OCI-LY1 (cell line): ENCODE measurements at regions not wholly inside any gene's neighbourhood (a gene's known extent, or its start where the extent isn't known, plus 50 kb on each side); places are given as distances from the start of the nearest gene placed in this dataset.
"Not testable (repeated sequence)": the region's sequence is repeated elsewhere in the genome, so short reads cannot be mapped to it uniquely, and the experiment has no call there.

ENCODE experiments used
- H2AFZ ChIP-seq: fragments of 200-600 bp; sonication (generic), shearing (Covaris generic); 2 replicates; pipeline ENCODE4 v1.6.0; 2014; ENCODE audit warnings: antibody characterized with exemption, mild to moderate bottlenecking, low read length
- H3F3A ChIP-seq: fragments of 200-600 bp; sonication (generic), shearing (Covaris generic); 2 replicates; pipeline ENCODE4 v1.6.0; 2014; ENCODE audit warnings: mild to moderate bottlenecking, antibody characterized with exemption, low read length, moderate library complexity; ENCODE audit not compliant: insufficient read depth
- H3K27ac ChIP-seq: fragments of 200-600 bp; sonication (generic); 2 replicates; pipeline ENCODE4 v1.5.1; 2014; ENCODE audit warnings: low read length, mixed run types, mild to moderate bottlenecking, low read depth; ENCODE audit not compliant: poor library complexity, severe bottlenecking
- H3K27me3 ChIP-seq: fragments of 200-600 bp; sonication (generic); 2 replicates; pipeline ENCODE4 v1.6.0; 2014; ENCODE audit warnings: antibody characterized with exemption, mild to moderate bottlenecking, low read length, moderate library complexity; ENCODE audit not compliant: insufficient read depth
- H3K36me3 ChIP-seq: fragments of 200-600 bp; sonication (generic); 2 replicates; pipeline ENCODE4 v1.6.1; 2014; ENCODE audit warnings: mild to moderate bottlenecking, antibody characterized with exemption, low read length, moderate library complexity, mixed read lengths; ENCODE audit not compliant: insufficient read depth
- H3K4me1 ChIP-seq: fragments of 200-600 bp; sonication (generic); 2 replicates; pipeline ENCODE4 v1.5.1; 2014; ENCODE audit warnings: mild to moderate bottlenecking, low read length, moderate library complexity; ENCODE audit not compliant: insufficient read depth, severe bottlenecking
- H3K4me2 ChIP-seq: fragments of 200-600 bp; sonication (generic), shearing (Covaris generic); 2 replicates; pipeline ENCODE4 v1.6.1; 2014; ENCODE audit warnings: low read length
- H3K4me3 ChIP-seq: fragments of 200-600 bp; sonication (generic); 2 replicates; pipeline ENCODE4 v1.5.1; 2014; ENCODE audit warnings: low read length, low read depth, mild to moderate bottlenecking, mixed read lengths; ENCODE audit not compliant: poor library complexity, severe bottlenecking
- H3K79me2 ChIP-seq: fragments of 200-600 bp; shearing (Covaris generic); 2 replicates; pipeline ENCODE4 v1.6.1; 2016; ENCODE audit warnings: mixed run types, low read length, mixed read lengths; ENCODE audit not compliant: insufficient read depth
- H3K9ac ChIP-seq: fragments of 200-600 bp; sonication (generic), shearing (Covaris generic); 2 replicates; pipeline ENCODE4 v1.6.1; 2014; ENCODE audit warnings: mild to moderate bottlenecking, low read length, mixed read lengths
- H3K9me2 ChIP-seq: fragments of 200-600 bp; sonication (generic), shearing (Covaris generic); 2 replicates; pipeline ENCODE4 v1.6.1; 2014; ENCODE audit warnings: low read depth, mild to moderate bottlenecking, low read length, mixed read lengths
- H3K9me3 ChIP-seq: fragments of 200-600 bp; shearing (Covaris generic); 2 replicates; pipeline ENCODE4 v1.6.1; 2014; ENCODE audit warnings: low read length, mixed read lengths
- H4K20me1 ChIP-seq: fragments of 200-600 bp; sonication (generic), shearing (Covaris generic); 2 replicates; pipeline ENCODE4 v1.6.0; 2016; ENCODE audit warnings: mild to moderate bottlenecking, low read length; ENCODE audit not compliant: insufficient read depth
- EZH2 ChIP-seq: fragments of 200-600 bp; sonication (generic), shearing (Covaris generic); IDR thresholded peaks from 2 replicates; pipeline ENCODE4 v1.8.0; 2017; ENCODE audit warnings: borderline replicate concordance, mixed run types, mild to moderate bottlenecking, antibody characterized with exemption, low read length, moderate library complexity, mixed read lengths
- TF ChIP-seq, protein P1 (sequence below): fragments of 200-600 bp; sonication (generic), shearing (Covaris generic); IDR thresholded peaks from 2 replicates; pipeline ENCODE4 v1.5.1; 2017; ENCODE audit warnings: mild to moderate bottlenecking, antibody characterized with exemption, low read length, moderate library complexity, mixed read lengths

- Histone ChIP-seq H3K9ac (no peak overlapping the region), H3K27me3 (no peaks in the 10 kb centered on the region), H3K9me3 (no peaks in the 10 kb centered on the region), H4K20me1 (no peaks in the 10 kb centered on the region), H3K27ac (no peak overlapping the region), H3K79me2 (no peaks in the 10 kb centered on the region), H2AFZ (no peak overlapping the region), H3K4me3 (no peak overlapping the region), H3K4me1 (no peaks in the 10 kb centered on the region), H3F3A (no peaks in the 10 kb centered on the region), H3K4me2 (no peak overlapping the region), H3K36me3 (no peaks in the 10 kb centered on the region), H3K9me2 (no peaks in the 10 kb centered on the region)
- no peak for TF ChIP-seq EZH2
- TF ChIP-seq, protein P1, sequence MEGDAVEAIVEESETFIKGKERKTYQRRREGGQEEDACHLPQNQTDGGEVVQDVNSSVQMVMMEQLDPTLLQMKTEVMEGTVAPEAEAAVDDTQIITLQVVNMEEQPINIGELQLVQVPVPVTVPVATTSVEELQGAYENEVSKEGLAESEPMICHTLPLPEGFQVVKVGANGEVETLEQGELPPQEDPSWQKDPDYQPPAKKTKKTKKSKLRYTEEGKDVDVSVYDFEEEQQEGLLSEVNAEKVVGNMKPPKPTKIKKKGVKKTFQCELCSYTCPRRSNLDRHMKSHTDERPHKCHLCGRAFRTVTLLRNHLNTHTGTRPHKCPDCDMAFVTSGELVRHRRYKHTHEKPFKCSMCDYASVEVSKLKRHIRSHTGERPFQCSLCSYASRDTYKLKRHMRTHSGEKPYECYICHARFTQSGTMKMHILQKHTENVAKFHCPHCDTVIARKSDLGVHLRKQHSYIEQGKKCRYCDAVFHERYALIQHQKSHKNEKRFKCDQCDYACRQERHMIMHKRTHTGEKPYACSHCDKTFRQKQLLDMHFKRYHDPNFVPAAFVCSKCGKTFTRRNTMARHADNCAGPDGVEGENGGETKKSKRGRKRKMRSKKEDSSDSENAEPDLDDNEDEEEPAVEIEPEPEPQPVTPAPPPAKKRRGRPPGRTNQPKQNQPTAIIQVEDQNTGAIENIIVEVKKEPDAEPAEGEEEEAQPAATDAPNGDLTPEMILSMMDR, result no peak
These were observed 236.8 kb upstream of the CNR1 start for GRCh38 chr6:88402909-88403308.

DNA sequence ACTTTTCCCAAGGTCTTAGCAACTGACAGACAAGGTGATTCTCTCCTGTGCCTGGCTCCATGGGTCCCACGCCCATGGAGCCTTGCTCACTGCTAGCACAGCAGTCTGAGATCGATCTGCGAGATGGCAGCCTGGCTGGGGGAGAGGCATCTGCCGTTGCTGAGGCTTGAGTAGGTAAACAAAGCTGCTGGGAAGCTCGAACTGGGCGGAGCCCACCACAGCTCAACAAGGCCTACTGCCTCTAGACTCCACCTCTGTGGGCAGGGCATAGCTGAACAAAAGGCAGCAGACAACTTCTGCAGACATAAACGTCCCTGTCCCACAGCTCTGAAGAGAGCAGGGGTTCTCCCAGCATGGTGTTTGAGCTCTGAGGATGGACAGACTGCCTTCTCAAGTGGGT lies 224.9 kb upstream of the CNR1 start:
- H3K4me1 ChIP-seq, H3F3A ChIP-seq, H3K27ac ChIP-seq, H3K79me2 ChIP-seq, H3K9me3 ChIP-seq, H3K36me3 ChIP-seq, H3K4me3 ChIP-seq, H2AFZ ChIP-seq, H3K9me2 ChIP-seq, H3K4me2 ChIP-seq, H4K20me1 ChIP-seq, H3K27me3 ChIP-seq, H3K9ac ChIP-seq: not testable (repeated sequence)

DNA sequence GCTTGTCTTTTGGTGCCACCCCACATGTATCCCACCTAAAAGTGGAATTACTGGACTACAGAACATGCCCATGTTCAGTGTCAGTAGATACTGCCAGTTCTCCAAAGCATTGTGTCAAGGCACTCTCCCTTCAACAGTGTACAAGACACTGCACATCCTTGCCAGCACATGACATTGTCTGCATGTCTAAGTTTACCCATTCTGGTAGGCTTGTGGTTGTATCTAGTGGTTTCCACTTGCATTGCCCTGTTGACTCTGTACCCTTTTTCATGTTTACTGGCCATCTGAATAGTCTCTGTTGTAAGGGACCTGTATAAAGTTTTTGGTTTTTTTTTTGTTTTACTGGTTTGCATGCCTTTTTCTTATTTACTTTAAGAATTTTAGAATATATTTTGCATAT lies 222.4 kb upstream of the CNR1 start:
- Histone ChIP-seq H3K4me2 (no peak overlapping the region), H3K36me3 (no peaks in the 10 kb centered on the region), H3K79me2 (no peaks in the 10 kb centered on the region), H3K4me3 (no peak overlapping the region), H3K27ac (no peak overlapping the region), H3K9ac (no peak overlapping the region), H4K20me1 (no peaks in the 10 kb centered on the region), H3K27me3 (no peaks in the 10 kb centered on the region), H3K9me2 (no peaks in the 10 kb centered on the region), H3K4me1 (no peaks in the 10 kb centered on the region), H3F3A (no peaks in the 10 kb centered on the region), H3K9me3 (no peaks in the 10 kb centered on the region), H2AFZ (no peak overlapping the region)
- TF ChIP-seq EZH2, result no peak
- TF ChIP-seq, protein P1, result no peak

- Histone ChIP-seq H3K79me2 (no peaks in the 10 kb centered on the region), H3K4me1 (no peaks in the 10 kb centered on the region), H3K4me3 (no peak overlapping the region), H2AFZ (no peak overlapping the region), H3F3A (no peaks in the 10 kb centered on the region), H3K27ac (no peak overlapping the region), H3K9me3 (no peaks in the 10 kb centered on the region), H4K20me1 (no peaks in the 10 kb centered on the region), H3K9ac (no peak overlapping the region), H3K36me3 (no peaks in the 10 kb centered on the region), H3K9me2 (no peaks in the 10 kb centered on the region), H3K27me3 (no peaks in the 10 kb centered on the region), H3K4me2 (no peak overlapping the region)
- no peak for TF ChIP-seq EZH2
- TF ChIP-seq, protein P1, result no peak
These were observed 220.0 kb upstream of the CNR1 start for GRCh38 chr6:88386167-88386566.
